Astrocyte (in vitro differentiated cells and primary cell): ENCODE measurements at regions not wholly inside any gene's neighbourhood (a gene's known extent, or its start where the extent isn't known, plus 50 kb on each side); places are given as distances from the start of the nearest gene placed in this dataset.

Source experiments
- EZH2 ChIP-seq: IDR thresholded peaks from 2 replicates; pipeline ENCODE4 v1.6.1; 2012; ENCODE audit warnings: mild to moderate bottlenecking, low read length, inconsistent platforms; ENCODE audit not compliant: insufficient read depth
- TF ChIP-seq, protein P1 (sequence below): IDR thresholded peaks from 2 replicates; pipeline ENCODE4 v1.5.1; 2011; ENCODE audit warnings: low read depth, mild to moderate bottlenecking, inconsistent platforms, low read length, moderate library complexity; ENCODE audit not compliant: insufficient read depth

- TF ChIP-seq, protein P1, sequence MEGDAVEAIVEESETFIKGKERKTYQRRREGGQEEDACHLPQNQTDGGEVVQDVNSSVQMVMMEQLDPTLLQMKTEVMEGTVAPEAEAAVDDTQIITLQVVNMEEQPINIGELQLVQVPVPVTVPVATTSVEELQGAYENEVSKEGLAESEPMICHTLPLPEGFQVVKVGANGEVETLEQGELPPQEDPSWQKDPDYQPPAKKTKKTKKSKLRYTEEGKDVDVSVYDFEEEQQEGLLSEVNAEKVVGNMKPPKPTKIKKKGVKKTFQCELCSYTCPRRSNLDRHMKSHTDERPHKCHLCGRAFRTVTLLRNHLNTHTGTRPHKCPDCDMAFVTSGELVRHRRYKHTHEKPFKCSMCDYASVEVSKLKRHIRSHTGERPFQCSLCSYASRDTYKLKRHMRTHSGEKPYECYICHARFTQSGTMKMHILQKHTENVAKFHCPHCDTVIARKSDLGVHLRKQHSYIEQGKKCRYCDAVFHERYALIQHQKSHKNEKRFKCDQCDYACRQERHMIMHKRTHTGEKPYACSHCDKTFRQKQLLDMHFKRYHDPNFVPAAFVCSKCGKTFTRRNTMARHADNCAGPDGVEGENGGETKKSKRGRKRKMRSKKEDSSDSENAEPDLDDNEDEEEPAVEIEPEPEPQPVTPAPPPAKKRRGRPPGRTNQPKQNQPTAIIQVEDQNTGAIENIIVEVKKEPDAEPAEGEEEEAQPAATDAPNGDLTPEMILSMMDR: no peak
- no peak for TF ChIP-seq EZH2
Observed at GRCh38 chr14:36408388-36408787, 88.0 kb upstream of the MBIP start.
